ENCODE measurements at regions not wholly inside any gene's neighbourhood (a gene's known extent, or its start where the extent isn't known, plus 50 kb on each side); places are given as distances from the start of the nearest gene placed in this dataset.

DNA sequence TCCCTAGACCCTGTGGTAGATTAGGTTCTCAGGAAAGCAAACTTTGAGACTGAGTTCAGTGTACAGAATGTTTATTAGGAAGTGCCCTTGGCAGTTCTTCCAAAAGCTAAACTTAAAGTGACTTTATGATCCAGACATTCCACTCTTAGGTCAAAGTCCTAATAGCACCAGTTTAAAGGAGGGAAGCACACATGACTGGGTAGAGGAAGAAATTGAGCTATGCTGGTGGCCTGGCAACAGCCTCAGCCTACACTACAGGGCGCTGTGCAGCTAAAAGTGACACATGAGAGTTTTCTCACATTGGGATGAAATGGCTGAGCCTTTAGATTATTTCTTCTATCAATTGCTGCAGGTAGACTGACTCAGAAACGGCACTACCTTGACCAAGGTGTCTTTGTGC lies 280.4 kb downstream of the BRINP2 start:
- 17% methylated on average over 1 of the region's 2 CpGs for WGBS (ENCODE audit: low lambda C conversion rate)

More for the DNA sequence above, 280.4 kb downstream of the BRINP2 start:
- FAIRE-seq (no peak), DNase-seq (ENCODE audit: low spot score) (no peak), ATAC-seq (peak; percentile 52; the same call in 2 of the 3 replicates)
- Histone ChIP-seq H3K27ac (ENCODE audit: extremely low read length, insufficient read depth, low read length) (no peak overlapping the region), H3K9me3 (ENCODE audit: low read length) (no peaks in the 10 kb centered on the region), H2AFZ (ENCODE audit: low read length) (no peak overlapping the region), H3K4me3 (replicated peaks in 1 of 3; ENCODE audit: insufficient read depth in 1 of 3, low read depth in 2 of 3, low read length in 3 of 3) (no peak overlapping the region), H3K9ac (ENCODE audit: insufficient read depth, low read depth, low read length) (no peak overlapping the region), H3K4me1 (ENCODE audit: insufficient read depth, low read length) (no peaks in the 10 kb centered on the region), H3K36me3 (replicated peaks in 1 of 2; ENCODE audit: control insufficient read depth in 1 of 2, insufficient read depth in 2 of 2, low read length in 2 of 2) (no peaks in the 10 kb centered on the region), H3K4me2 (ENCODE audit: low read depth, low read length) (no peak overlapping the region), H3K27me3 (ENCODE audit: control insufficient read depth in 1 of 2, insufficient read depth in 2 of 2, low read length in 2 of 2) (no peaks in the 10 kb centered on the region), H3K79me2 (ENCODE audit: insufficient read depth, low read length) (no peaks in the 10 kb centered on the region), H4K20me1 (ENCODE audit: insufficient read depth, low read length) (no peaks in the 10 kb centered on the region)
- TF ChIP-seq, protein P1, sequence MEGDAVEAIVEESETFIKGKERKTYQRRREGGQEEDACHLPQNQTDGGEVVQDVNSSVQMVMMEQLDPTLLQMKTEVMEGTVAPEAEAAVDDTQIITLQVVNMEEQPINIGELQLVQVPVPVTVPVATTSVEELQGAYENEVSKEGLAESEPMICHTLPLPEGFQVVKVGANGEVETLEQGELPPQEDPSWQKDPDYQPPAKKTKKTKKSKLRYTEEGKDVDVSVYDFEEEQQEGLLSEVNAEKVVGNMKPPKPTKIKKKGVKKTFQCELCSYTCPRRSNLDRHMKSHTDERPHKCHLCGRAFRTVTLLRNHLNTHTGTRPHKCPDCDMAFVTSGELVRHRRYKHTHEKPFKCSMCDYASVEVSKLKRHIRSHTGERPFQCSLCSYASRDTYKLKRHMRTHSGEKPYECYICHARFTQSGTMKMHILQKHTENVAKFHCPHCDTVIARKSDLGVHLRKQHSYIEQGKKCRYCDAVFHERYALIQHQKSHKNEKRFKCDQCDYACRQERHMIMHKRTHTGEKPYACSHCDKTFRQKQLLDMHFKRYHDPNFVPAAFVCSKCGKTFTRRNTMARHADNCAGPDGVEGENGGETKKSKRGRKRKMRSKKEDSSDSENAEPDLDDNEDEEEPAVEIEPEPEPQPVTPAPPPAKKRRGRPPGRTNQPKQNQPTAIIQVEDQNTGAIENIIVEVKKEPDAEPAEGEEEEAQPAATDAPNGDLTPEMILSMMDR (CRISPR knock-in tag; IDR thresholded peaks at IDR 0.05) = peak; percentile 25
- no peak for TF ChIP-seq BRCA1 (CRISPR knock-in tag; IDR thresholded peaks at IDR 0.05)
- no peak for TF ChIP-seq ZNF7 (CRISPR knock-in tag; IDR thresholded peaks at IDR 0.05)
- no peak for TF ChIP-seq THAP8 (CRISPR knock-in tag; IDR thresholded peaks at IDR 0.05; ENCODE audit: borderline replicate concordance)
- intact Hi-C loops (cut with micrococcal nuclease; ENCODE audit: unreplicated experiment) = no loop called here
- BruUV-seq (replicated peaks) = no TSS peak
- ChIA-PET CTCF (ENCODE audit: low intra/inter-chr PET ratio, low total read pairs) (no interaction called here), POLR2A (no interaction called here)
- in situ Hi-C loops (cut with HindIII; ENCODE audit: extremely low pct_ligation_motif_present, low pct_unique_long_range_greater_than_20kb) = no loop called here

All from HepG2 (cell line).